Activated naive CD4-positive, alpha-beta T cell treated with anti-CD3 and anti-CD28 coated beads, Interleukin-2, amount 10 ng/mL, durations not matched to agents 7 days and 5 days (primary cell): ENCODE measurements at regions not wholly inside any gene's neighbourhood (a gene's known extent, or its start where the extent isn't known, plus 50 kb on each side); places are given as distances from the start of the nearest gene placed in this dataset.

ENCODE experiments used
- CTCF ChIA-PET: fragments of 350-600 bp; sonication (Branson Sonifier 250); formaldehyde crosslinking; loops from one replicate; lab custom pipeline; 2021; ENCODE audit warnings: antibody characterized with exemption; lab: Charles Lee
- DNase-seq: peaks from one replicate; pipeline ENCODE4 v3.0.0-alpha.2; 2020
- H3K27ac Mint-ChIP-seq: one replicate; pipeline ENCODE4 v1.8.0; 2021; ENCODE audit warnings: mild to moderate bottlenecking, moderate library complexity, mixed read lengths
- H3K27me3 Mint-ChIP-seq: one replicate; pipeline ENCODE4 v1.8.0; 2021; ENCODE audit warnings: mild to moderate bottlenecking, mixed read lengths
- H3K36me3 Mint-ChIP-seq: one replicate; pipeline ENCODE4 v1.8.0; 2021; ENCODE audit warnings: mixed read lengths
- H3K4me1 Mint-ChIP-seq: one replicate; pipeline ENCODE4 v1.8.0; 2021; ENCODE audit warnings: mixed read lengths
- H3K4me3 Mint-ChIP-seq: one replicate; pipeline ENCODE4 v1.8.0; 2021; ENCODE audit warnings: mild to moderate bottlenecking, moderate library complexity, mixed read lengths
- H3K9me3 Mint-ChIP-seq: one replicate; pipeline ENCODE4 v1.8.0; 2021; ENCODE audit warnings: mixed read lengths

DNA sequence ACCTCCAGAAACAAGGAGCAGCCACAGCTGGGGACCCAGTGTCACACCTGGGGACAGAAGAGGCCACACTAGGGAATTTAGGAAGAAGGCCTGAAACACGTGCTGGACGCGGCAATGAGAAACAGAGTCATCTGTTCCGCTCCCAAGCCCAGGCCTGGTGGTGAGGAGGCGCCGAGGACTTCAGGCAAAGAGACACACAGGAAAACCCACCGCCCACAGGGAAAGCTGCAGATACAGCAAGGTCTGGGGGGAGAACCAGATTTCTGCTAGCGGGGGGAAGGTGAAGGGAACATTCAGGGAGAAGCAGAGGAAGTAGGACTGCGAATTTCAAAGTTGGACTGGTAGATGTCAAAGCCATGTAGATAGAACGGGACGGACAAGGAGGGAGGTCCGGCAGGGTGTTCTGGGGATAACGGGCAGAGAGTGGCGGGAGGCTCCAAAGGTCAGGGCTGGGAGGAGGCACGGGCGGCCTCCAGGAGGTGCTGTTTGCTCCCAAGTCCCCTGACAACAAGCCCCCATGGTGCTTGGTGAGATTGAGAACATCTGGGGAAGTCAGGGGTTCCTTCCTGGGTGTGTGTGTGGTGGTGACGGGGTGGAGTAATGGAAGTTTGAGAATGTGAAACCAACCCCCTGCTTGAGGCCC lies 351.7 kb upstream of the MYT1L start:
- no peak for DNase-seq
- Mint-ChIP-seq H3K4me3 (no peak overlapping the region), H3K36me3 (no peaks in the 10 kb centered on the region), H3K27ac (no peak overlapping the region), H3K9me3 (no peaks in the 10 kb centered on the region), H3K27me3 (peaks cover 7% of the 10 kb centered on the region), H3K4me1 (peaks cover 37% of the 10 kb centered on the region)
- CTCF ChIA-PET: no interaction called here

DNA sequence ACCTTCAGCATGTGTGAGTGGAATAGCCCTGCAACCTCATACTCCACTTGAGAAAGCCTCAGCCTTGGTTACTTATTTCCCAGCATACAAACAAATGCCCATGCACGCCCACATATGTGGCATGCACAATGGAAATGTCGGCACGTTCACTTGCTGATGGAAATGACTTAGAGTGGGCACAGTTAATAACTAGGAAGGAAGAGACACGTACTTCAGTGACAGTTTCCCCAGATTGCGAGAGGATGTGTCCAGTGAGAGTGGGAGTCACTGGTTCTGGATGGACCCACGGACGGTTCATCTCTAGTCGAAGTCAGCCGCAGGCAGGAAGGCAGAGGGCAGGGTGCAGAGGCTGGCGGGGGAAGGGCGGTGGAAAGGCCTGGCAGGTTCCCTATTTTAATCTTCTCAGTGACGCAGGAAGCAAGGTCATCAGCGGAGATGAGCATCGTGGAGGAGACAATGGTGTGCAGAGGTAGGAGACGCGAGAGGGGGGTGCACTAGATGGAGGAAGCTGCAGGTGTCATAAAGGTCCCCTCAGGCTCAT lies 350.7 kb upstream of the MYT1L start:
- DNase-seq: no peak
- Mint-ChIP-seq H3K36me3 (no peaks in the 10 kb centered on the region), H3K9me3 (no peaks in the 10 kb centered on the region), H3K27ac (no peak overlapping the region), H3K4me1 (peaks cover 33% of the 10 kb centered on the region), H3K4me3 (no peak overlapping the region), H3K27me3 (peaks cover 7% of the 10 kb centered on the region)
- CTCF ChIA-PET: no interaction called here

DNA sequence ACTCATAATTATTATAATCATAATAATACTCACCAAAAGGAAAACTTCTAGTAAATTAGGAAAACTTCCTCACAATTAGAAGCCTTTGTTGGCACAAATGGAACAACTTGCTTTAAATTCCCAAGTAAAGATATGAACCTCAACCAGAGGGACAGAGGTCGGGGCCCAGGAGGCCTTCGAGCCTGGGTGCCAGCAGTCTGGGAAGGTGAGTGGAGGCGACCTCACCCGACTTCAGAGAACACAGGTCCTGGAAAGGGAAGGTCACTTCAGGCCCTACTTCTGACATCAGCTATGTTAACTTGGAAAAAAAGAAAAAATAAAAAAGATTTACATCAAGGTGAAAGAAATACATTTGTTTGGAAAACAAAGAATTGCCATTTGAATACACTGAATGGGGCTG lies 350.0 kb upstream of the MYT1L start:
- Mint-ChIP-seq H3K9me3 (no peaks in the 10 kb centered on the region), H3K36me3 (no peaks in the 10 kb centered on the region), H3K4me3 (no peak overlapping the region), H3K4me1 (peaks cover 28% of the 10 kb centered on the region), H3K27me3 (peaks cover 7% of the 10 kb centered on the region), H3K27ac (no peak overlapping the region)
- CTCF ChIA-PET: no interaction called here
- DNase-seq: no peak

DNA sequence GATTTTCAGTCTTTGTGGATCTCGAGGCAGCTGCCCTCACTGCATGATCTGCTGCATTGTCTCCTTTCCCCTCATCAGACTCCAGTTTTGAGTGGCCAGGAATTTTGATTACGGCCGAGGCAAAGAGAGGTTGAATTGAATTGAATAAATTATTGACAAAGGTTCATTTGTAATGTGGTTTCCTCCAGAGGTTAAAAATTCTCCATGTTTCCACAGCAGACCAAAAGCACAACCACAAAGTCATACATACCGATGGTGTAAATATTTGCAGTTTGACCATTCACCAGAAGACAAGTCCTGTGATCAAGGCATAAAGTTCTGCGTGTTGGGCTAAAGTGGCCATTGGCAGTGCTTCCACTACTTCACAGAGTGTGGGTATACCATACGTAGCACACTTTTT lies 343.8 kb upstream of the MYT1L start:
- Mint-ChIP-seq H3K4me1 (no peaks in the 10 kb centered on the region), H3K27ac (no peak overlapping the region), H3K27me3 (no peaks in the 10 kb centered on the region), H3K9me3 (no peaks in the 10 kb centered on the region), H3K36me3 (no peaks in the 10 kb centered on the region), H3K4me3 (no peak overlapping the region)
- CTCF ChIA-PET: no interaction called here
- DNase-seq: no peak

DNA sequence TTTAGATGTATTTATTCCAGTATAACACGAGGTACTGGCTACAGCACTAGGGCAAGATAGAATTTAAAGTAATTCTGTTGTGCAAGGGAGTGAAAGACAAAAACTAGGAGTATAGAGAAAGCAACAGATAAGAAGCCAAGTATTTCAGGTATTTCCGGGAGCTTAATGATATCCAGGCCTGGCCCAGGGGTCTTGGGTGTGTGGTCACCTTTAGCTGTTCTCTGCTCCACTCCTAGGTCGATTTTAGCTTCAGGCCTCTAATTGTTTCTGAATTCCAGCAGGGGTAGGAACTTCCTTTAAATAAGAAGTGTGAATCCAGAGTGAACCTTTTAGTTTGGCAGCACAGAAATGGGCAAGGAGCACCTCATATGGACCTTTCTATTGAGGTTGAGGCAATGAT lies 342.3 kb upstream of the MYT1L start:
- Mint-ChIP-seq H3K9me3 (no peaks in the 10 kb centered on the region), H3K27me3 (no peaks in the 10 kb centered on the region), H3K36me3 (no peaks in the 10 kb centered on the region), H3K4me3 (no peak overlapping the region), H3K27ac (no peak overlapping the region), H3K4me1 (no peaks in the 10 kb centered on the region)
- DNase-seq: no peak
- CTCF ChIA-PET: no interaction called here

DNA sequence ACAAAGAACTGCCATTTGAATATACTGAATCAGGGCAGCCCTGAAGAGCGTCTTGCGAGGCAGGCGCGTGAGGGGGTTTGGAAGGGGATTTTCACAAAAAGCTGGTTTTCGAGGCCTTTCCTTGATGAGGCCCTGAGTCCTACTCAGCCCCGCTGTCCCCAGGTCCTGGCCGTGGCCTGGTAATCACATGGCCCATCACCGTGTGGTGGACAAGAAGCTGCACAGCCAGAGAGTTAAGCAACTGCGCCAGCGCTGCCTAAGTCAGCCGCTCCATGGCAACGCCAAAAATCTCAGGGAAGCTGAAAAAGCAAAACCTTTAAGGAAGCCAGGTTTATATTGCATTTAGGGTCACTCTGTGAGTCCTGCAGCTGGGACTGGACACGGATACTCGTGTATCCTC lies 341.2 kb upstream of the MYT1L start:
- CTCF ChIA-PET: no interaction called here
- Mint-ChIP-seq H3K4me1 (no peaks in the 10 kb centered on the region), H3K36me3 (no peaks in the 10 kb centered on the region), H3K4me3 (no peak overlapping the region), H3K27me3 (no peaks in the 10 kb centered on the region), H3K9me3 (no peaks in the 10 kb centered on the region), H3K27ac (no peak overlapping the region)
- peak; percentile 11 for DNase-seq

DNA sequence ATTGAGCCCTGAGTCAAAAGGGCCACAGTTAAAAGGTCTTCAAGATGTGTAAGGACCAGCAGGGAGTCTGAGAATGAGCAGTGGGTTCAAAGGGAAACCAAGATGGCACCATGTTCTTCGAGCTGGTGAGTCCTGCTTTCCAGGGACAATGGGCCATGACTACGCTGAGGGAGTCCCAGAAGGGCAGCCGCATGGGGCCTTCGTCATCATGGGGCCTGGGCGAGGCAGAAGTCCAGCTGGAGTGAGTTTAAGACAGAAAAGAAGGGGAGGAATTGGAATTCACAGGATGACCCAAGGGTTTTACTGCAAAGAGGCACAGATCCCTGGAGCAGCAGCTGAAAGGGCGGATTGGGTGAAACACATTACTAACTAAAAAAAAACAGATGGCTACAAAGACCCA lies 340.8 kb upstream of the MYT1L start:
- H3K4me1 Mint-ChIP-seq: no peaks in the 10 kb centered on the region
- H3K4me3 Mint-ChIP-seq: no peak overlapping the region
- CTCF ChIA-PET: no interaction called here
- no peak overlapping the region for H3K27ac Mint-ChIP-seq
- H3K9me3 Mint-ChIP-seq: no peaks in the 10 kb centered on the region
- H3K27me3 Mint-ChIP-seq: no peaks in the 10 kb centered on the region
- H3K36me3 Mint-ChIP-seq: no peaks in the 10 kb centered on the region
- no peak for DNase-seq

DNA sequence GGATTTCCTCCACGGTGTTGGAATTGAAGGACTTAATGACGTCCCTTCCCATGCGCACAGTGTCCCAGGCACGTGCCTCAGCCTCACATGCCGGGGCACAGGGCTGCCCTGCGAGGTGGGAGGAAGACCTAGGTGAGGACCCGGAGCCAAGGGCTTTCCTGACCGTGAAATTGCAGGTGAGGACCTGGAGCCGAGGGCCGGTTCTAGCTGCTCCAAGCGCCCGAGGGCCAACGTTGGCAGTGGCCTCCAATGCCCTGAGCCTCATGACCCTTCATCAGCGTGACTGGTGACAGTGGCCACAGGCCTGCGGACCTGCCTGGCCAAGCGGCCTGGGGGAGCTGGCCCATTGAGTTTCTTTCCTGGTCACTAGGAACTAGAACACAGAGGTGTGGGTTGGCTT lies 338.2 kb upstream of the MYT1L start:
- no peak for DNase-seq
- H3K9me3 Mint-ChIP-seq: no peaks in the 10 kb centered on the region
- no peak overlapping the region for H3K4me3 Mint-ChIP-seq
- no peak overlapping the region for H3K27ac Mint-ChIP-seq
- no peaks in the 10 kb centered on the region for H3K4me1 Mint-ChIP-seq
- no peaks in the 10 kb centered on the region for H3K36me3 Mint-ChIP-seq
- H3K27me3 Mint-ChIP-seq: no peaks in the 10 kb centered on the region
- CTCF ChIA-PET: no interaction called here

DNA sequence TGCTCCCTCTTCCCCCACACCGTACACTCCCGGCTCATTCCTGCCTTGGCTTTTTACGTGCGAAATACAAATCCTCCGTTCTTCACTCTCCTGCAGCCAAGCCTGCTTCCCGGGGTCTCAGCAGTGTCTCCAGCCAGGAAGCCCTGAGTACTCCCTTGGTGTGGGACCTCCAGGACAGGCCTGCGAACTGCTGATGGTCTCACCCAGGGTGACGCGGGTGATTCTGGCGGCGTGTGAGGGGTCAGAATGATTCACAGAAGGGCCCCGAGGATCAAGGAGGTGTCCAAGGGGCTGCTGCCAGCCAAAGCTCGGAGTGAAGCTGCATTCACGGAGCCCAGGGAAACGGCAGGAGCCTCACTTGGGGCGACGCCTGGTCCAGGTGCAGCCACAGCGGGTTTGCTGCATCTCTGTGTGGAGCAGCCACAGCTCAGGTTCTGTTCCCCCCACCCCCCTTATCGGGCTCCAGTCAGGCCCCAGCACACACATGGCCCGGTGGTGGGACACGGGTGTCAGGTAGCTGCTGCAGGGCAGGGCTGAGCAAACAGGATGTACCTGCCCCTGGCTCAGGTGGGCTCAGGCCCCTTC lies 337.7 kb upstream of the MYT1L start:
- Mint-ChIP-seq H3K4me1 (no peaks in the 10 kb centered on the region), H3K9me3 (no peaks in the 10 kb centered on the region)

DNA sequence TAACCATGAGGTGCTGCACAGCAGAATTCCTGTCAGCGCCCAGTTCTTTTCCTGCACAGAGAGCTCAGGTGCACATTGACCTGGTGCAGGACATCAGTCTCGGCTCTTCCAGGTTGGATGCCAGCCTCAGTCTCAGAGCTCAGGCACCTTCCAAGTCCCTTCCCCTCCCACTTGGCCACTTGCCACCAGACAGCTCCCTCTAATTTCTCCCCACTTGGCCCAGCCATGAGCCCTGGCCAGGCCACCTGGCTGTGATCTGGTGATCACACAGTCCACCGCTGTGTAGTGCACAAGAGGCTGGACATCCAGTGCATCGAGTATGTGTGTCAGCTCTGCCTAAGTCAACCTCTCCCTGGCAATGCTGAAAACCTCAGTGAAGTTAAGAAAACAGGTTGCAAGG lies 336.6 kb upstream of the MYT1L start:
- no peak overlapping the region for H3K27ac Mint-ChIP-seq
- H3K36me3 Mint-ChIP-seq: no peaks in the 10 kb centered on the region
- H3K9me3 Mint-ChIP-seq: no peaks in the 10 kb centered on the region
- CTCF ChIA-PET: no interaction called here
- H3K4me3 Mint-ChIP-seq: no peak overlapping the region
- no peaks in the 10 kb centered on the region for H3K4me1 Mint-ChIP-seq
- no peaks in the 10 kb centered on the region for H3K27me3 Mint-ChIP-seq
- no peak for DNase-seq

More for the DNA sequence above, 337.7 kb upstream of the MYT1L start:
- CTCF ChIA-PET: no interaction called here
- Mint-ChIP-seq H3K36me3 (no peaks in the 10 kb centered on the region), H3K27me3 (no peaks in the 10 kb centered on the region), H3K4me3 (no peak overlapping the region), H3K27ac (no peak overlapping the region)
- no peak for DNase-seq

DNA sequence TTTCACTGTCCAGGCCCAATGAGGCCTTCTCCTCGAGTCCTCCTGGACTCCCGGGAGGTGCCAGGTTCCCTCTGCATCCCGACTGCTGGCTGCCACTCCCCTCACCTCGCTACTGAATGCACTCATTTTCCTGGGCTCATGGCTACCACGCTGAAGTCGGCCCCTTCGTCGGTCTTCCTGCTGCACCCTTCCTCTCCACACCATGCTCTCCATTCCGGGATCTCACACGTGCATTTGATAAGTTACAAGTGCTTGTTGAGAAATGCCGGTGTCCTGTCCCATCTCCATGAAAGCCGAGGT lies 334.7 kb upstream of the MYT1L start:
- no peak for DNase-seq
- no peaks in the 10 kb centered on the region for H3K4me1 Mint-ChIP-seq
- no peak overlapping the region for H3K27ac Mint-ChIP-seq
- H3K36me3 Mint-ChIP-seq: no peaks in the 10 kb centered on the region
- no peaks in the 10 kb centered on the region for H3K9me3 Mint-ChIP-seq
- CTCF ChIA-PET: no interaction called here
- no peak overlapping the region for H3K4me3 Mint-ChIP-seq
- no peaks in the 10 kb centered on the region for H3K27me3 Mint-ChIP-seq

DNA sequence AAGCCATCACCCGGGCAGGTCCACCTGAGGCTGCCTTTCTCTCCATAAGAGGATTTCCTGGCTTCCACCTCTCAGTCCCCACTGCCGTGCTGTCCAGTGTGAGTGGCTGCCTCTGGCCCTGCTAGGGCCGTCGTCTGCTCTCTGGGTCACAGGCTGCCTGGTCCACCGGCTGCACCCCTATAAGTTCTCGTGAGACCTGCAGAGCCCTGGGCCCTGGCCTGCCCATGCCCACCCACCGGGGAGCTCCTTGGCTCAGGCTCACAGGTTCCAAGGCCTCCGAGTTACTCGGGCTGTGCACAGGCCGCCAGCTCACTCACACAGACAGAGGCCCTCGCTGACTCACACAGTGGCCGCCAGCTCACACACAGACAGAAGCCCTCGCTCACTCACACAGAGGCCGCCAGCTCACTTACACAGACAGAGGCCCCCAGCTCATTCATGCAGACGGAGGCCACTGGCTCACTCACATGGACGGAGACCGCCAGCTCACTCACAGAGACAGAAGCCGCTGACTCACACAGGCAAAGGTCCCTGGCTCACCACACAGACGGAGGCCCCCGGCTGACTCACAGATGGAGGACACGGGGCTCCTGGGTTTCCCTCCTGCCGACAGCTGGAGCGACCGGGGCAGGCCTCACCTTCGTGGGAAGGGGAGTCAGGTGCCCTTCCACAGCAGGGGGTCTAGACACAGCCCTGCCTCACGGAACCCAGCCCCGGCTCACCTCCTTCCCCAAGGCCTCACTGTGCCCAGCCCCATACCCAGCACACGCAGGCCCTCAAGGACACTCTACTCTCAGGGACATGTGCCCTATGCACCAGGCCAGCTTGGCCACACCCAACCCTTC lies 334.1 kb upstream of the MYT1L start:
- no peak for DNase-seq
- no peak overlapping the region for H3K27ac Mint-ChIP-seq
- peaks cover 5% of the 10 kb centered on the region for H3K9me3 Mint-ChIP-seq
- no peak overlapping the region for H3K4me3 Mint-ChIP-seq
- H3K27me3 Mint-ChIP-seq: no peaks in the 10 kb centered on the region
- CTCF ChIA-PET: no interaction called here
- no peaks in the 10 kb centered on the region for H3K4me1 Mint-ChIP-seq
- H3K36me3 Mint-ChIP-seq: no peaks in the 10 kb centered on the region

DNA sequence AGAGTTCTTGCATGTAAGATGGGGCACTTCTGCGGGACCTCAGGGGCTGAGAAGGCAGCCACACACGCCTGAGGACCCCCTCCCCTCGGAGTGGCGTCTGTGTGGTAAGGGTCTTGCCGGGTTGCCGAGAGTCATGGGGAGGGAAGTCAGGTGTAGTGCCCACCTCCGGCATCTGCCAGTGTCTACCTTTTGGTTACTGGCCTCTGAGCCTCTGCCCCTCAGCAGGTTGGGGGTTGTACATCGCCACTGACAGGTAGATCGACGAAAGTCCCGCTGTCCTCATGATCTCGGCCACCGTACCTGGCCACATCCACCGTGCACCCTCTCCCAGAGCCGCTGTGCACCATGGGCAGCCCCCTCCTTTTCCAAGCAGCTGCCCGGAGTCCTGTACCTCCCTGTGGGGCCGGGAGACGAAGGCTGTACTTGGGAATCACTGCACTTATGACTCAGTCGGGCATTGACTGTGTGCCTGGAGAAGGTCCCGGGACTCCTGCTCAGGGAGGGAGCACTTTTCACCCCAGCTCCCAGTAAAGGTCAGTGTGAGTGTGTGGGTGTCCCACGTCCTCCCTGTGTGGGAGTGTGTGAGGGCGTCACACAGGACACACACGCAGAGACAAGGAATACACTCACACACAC lies 332.4 kb upstream of the MYT1L start:
- peaks cover 12% of the 10 kb centered on the region for H3K9me3 Mint-ChIP-seq
- no peaks in the 10 kb centered on the region for H3K36me3 Mint-ChIP-seq
- DNase-seq: no peak
- no peaks in the 10 kb centered on the region for H3K27me3 Mint-ChIP-seq
- no peak overlapping the region for H3K4me3 Mint-ChIP-seq
- CTCF ChIA-PET: no interaction called here
- no peaks in the 10 kb centered on the region for H3K4me1 Mint-ChIP-seq
- no peak overlapping the region for H3K27ac Mint-ChIP-seq

DNA sequence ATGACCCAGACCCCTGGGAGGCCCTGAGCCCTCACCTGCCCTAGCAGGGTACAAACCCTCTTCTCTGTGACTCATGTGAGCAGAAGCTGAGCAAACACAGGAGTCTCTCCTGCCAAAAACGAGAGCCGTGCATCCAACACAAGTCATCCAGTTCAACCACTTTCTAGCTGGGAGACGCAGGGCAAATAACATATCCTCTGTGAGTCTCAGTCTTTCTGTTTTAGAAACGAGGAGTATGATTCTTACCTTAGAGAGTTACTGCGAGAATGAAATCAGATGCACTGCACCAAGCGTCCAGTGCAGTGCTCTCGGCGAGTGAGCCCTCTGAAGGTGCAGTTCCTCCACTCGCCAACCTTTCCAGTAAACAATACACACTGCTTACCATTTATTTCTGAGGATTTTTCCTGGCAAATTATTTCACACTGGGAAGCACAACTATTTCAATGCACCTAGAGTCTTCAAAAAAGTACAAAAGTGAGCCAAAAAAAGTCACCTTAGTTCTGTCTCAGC lies 331.8 kb upstream of the MYT1L start:
- no peaks in the 10 kb centered on the region for H3K4me1 Mint-ChIP-seq
- CTCF ChIA-PET: no interaction called here
- no peak for DNase-seq
- peaks cover 18% of the 10 kb centered on the region for H3K9me3 Mint-ChIP-seq
- no peak overlapping the region for H3K4me3 Mint-ChIP-seq
- no peak overlapping the region for H3K27ac Mint-ChIP-seq
- H3K27me3 Mint-ChIP-seq: no peaks in the 10 kb centered on the region
- H3K36me3 Mint-ChIP-seq: no peaks in the 10 kb centered on the region
